ENCODE measurements at regions not wholly inside any gene's neighbourhood (a gene's known extent, or its start where the extent isn't known, plus 50 kb on each side); places are given as distances from the start of the nearest gene placed in this dataset.
A peak's percentile ranks its signal among the peaks of the same experiment; 100 is the strongest.

- Mint-ChIP-seq H3K9me3 (ENCODE audit: unreplicated experiment) (no peaks in the 10 kb centered on the region), H3K4me1 (ENCODE audit: low read depth, unreplicated experiment) (no peaks in the 10 kb centered on the region), H3K4me3 (ENCODE audit: unreplicated experiment) (no peak overlapping the region), H3K36me3 (ENCODE audit: insufficient read depth, unreplicated experiment) (no peaks in the 10 kb centered on the region), H3K27me3 (ENCODE audit: insufficient read depth, unreplicated experiment) (peaks cover 10% of the 10 kb centered on the region), H3K27ac (ENCODE audit: unreplicated experiment) (no peak overlapping the region)
- intact Hi-C loops (cut with micrococcal nuclease; ENCODE audit: unreplicated experiment): no loop called here
- H3K27me3 ChIP-seq (replicated peaks; ENCODE audit: control insufficient read depth, insufficient read depth, low read length): no peaks in the 10 kb centered on the region; the same call in 1 of the 2 replicates
- no peak overlapping the region for H3K4me3 ChIP-seq (ENCODE audit: low read depth, low read length)
- DNase-seq: peak in 1 of 2 experiments; percentile 36
- H3K4me1 ChIP-seq: no peaks in the 10 kb centered on the region
- CTCF ChIA-PET: interaction anchor here (1.0 kb wide), 1 partner anchor 11 kb away, joined by 3 read pairs; no protein-coding TSS in a partner anchor
- no peaks in the 10 kb centered on the region; the same call in 1 of the 2 replicates for H3K9me3 ChIP-seq
- no TSS peak for BruUV-seq (replicated peaks)
- POLR2A ChIA-PET: no interaction called here
- no peaks in the 10 kb centered on the region for H3K36me3 ChIP-seq (ENCODE audit: control insufficient read depth, insufficient read depth, low read length)
- no peak for TF ChIP-seq CTCF (IDR thresholded peaks at IDR 0.05; ENCODE audit: insufficient read depth in 1 of 2, low read depth in 1 of 2, low read length in 1 of 2, severe bottlenecking in 1 of 2, unreplicated experiment in 1 of 2)
These were observed 162.2 kb upstream of the WDR11 start for GRCh38 chr10:120688928-120689327.

GRCh38 chr10:120689777-120690529 lies 161.2 kb upstream of the WDR11 start:
- H3K4me3 Mint-ChIP-seq (ENCODE audit: unreplicated experiment): no peak overlapping the region
- peaks cover 7% of the 10 kb centered on the region for H3K27me3 Mint-ChIP-seq (ENCODE audit: insufficient read depth, unreplicated experiment)
- intact Hi-C loops (cut with micrococcal nuclease; ENCODE audit: unreplicated experiment): no loop called here
- no peaks in the 10 kb centered on the region for H3K36me3 Mint-ChIP-seq (ENCODE audit: insufficient read depth, unreplicated experiment)
- no peak for TF ChIP-seq CTCF (IDR thresholded peaks at IDR 0.05; ENCODE audit: insufficient read depth in 1 of 2, low read depth in 1 of 2, low read length in 1 of 2, severe bottlenecking in 1 of 2, unreplicated experiment in 1 of 2)
- no peaks in the 10 kb centered on the region; the same call in 1 of the 2 replicates for H3K9me3 ChIP-seq
- no peaks in the 10 kb centered on the region for H3K27me3 ChIP-seq (replicated peaks; ENCODE audit: control insufficient read depth, insufficient read depth, low read length)
- ChIA-PET POLR2A (no interaction called here), CTCF (interaction anchor here (1.0 kb wide), 1 partner anchor 12 kb away, joined by 3 read pairs; no protein-coding TSS in a partner anchor)
- no peaks in the 10 kb centered on the region for H3K4me1 ChIP-seq
- H3K4me1 Mint-ChIP-seq (ENCODE audit: low read depth, unreplicated experiment): no peaks in the 10 kb centered on the region
- no peak overlapping the region for H3K27ac Mint-ChIP-seq (ENCODE audit: unreplicated experiment)
- DNase-seq: no peak
- no TSS peak for BruUV-seq (replicated peaks)
- H3K9me3 Mint-ChIP-seq (ENCODE audit: unreplicated experiment): no peaks in the 10 kb centered on the region
- H3K4me3 ChIP-seq (ENCODE audit: low read depth, low read length): no peak overlapping the region
- H3K36me3 ChIP-seq (ENCODE audit: control insufficient read depth, insufficient read depth, low read length): no peaks in the 10 kb centered on the region

- no TSS peak for BruUV-seq (replicated peaks)
- H3K4me3 Mint-ChIP-seq (ENCODE audit: unreplicated experiment): no peak overlapping the region
- H3K27me3 ChIP-seq (replicated peaks; ENCODE audit: control insufficient read depth, insufficient read depth, low read length): no peaks in the 10 kb centered on the region
- DNase-seq: no peak
- no peaks in the 10 kb centered on the region for H3K36me3 Mint-ChIP-seq (ENCODE audit: insufficient read depth, unreplicated experiment)
- intact Hi-C loops (cut with micrococcal nuclease; ENCODE audit: unreplicated experiment): no loop called here
- peaks cover 5% of the 10 kb centered on the region for H3K9me3 Mint-ChIP-seq (ENCODE audit: unreplicated experiment)
- H3K27ac Mint-ChIP-seq (ENCODE audit: unreplicated experiment): no peak overlapping the region
- H3K4me1 Mint-ChIP-seq (ENCODE audit: low read depth, unreplicated experiment): no peaks in the 10 kb centered on the region
- POLR2A ChIA-PET: no interaction called here
- H3K4me1 ChIP-seq: no peaks in the 10 kb centered on the region
- no peaks in the 10 kb centered on the region; the same call in 1 of the 2 replicates for H3K9me3 ChIP-seq
- peaks cover 10% of the 10 kb centered on the region for H3K27me3 Mint-ChIP-seq (ENCODE audit: insufficient read depth, unreplicated experiment)
- H3K36me3 ChIP-seq (ENCODE audit: control insufficient read depth, insufficient read depth, low read length): no peaks in the 10 kb centered on the region
- H3K4me3 ChIP-seq (ENCODE audit: low read depth, low read length): no peak overlapping the region
- CTCF ChIA-PET: no interaction called here
- TF ChIP-seq CTCF (IDR thresholded peaks at IDR 0.05; ENCODE audit: insufficient read depth in 1 of 2, low read depth in 1 of 2, low read length in 1 of 2, severe bottlenecking in 1 of 2, unreplicated experiment in 1 of 2): no peak
These were observed 159.5 kb upstream of the WDR11 start for GRCh38 chr10:120691625-120692024.

Measured in Caco-2 (cell line).